Loucy (cell line): ENCODE measurements at regions not wholly inside any gene's neighbourhood (a gene's known extent, or its start where the extent isn't known, plus 50 kb on each side); places are given as distances from the start of the nearest gene placed in this dataset.

ENCODE experiments used
- H2AFZ ChIP-seq: fragments of 200-600 bp; sonication (generic); 2 replicates; pipeline ENCODE4 v1.6.0; 2016; ENCODE audit warnings: antibody characterized with exemption, mild to moderate bottlenecking, low read length, moderate library complexity
- H3F3A ChIP-seq: fragments of 200-600 bp; 2 replicates; pipeline ENCODE4 v1.6.0; 2016; ENCODE audit warnings: antibody characterized with exemption, low read depth, mild to moderate bottlenecking
- H3K27me3 ChIP-seq: fragments of 200-600 bp; sonication (generic); 2 replicates; pipeline ENCODE4 v1.6.1; 2014; ENCODE audit warnings: low read length, mild to moderate bottlenecking; ENCODE audit not compliant: insufficient read depth, poor library complexity, severe bottlenecking
- H3K36me3 ChIP-seq: fragments of 200-600 bp; sonication (generic); 2 replicates; pipeline ENCODE4 v1.6.1; 2016; ENCODE audit warnings: low read length; ENCODE audit not compliant: insufficient read depth
- H3K4me1 ChIP-seq: fragments of 200-600 bp; sonication (generic); 2 replicates; pipeline ENCODE4 v1.5.1; 2014; ENCODE audit warnings: low read length, mild to moderate bottlenecking; ENCODE audit not compliant: insufficient read depth, poor library complexity, severe bottlenecking
- H3K4me2 ChIP-seq: fragments of 200-600 bp; sonication (generic); 2 replicates; pipeline ENCODE4 v1.6.0; 2014; ENCODE audit warnings: antibody characterized with exemption, low read length, low read depth, mild to moderate bottlenecking; ENCODE audit not compliant: poor library complexity, severe bottlenecking
- H3K4me3 ChIP-seq: fragments of 200-600 bp; sonication (generic); 2 replicates; pipeline ENCODE4 v1.5.1; 2014; ENCODE audit warnings: low read length, mild to moderate bottlenecking, mixed read lengths; ENCODE audit not compliant: poor library complexity, severe bottlenecking
- H3K79me2 ChIP-seq: fragments of 200-600 bp; sonication (generic); 2 replicates; pipeline ENCODE4 v1.6.1; 2014; ENCODE audit warnings: low read length; ENCODE audit not compliant: insufficient read depth
- H3K9ac ChIP-seq: fragments of 200-600 bp; sonication (generic); 2 replicates; pipeline ENCODE4 v1.6.0; 2014; ENCODE audit warnings: mild to moderate bottlenecking, low read depth, low read length, moderate library complexity; ENCODE audit not compliant: poor library complexity, severe bottlenecking
- H3K9me2 ChIP-seq: fragments of 200-600 bp; sonication (generic); replicated peaks from 2 replicates; pipeline ENCODE4 v1.6.1; 2016; ENCODE audit warnings: low read depth, low read length, mixed read lengths
- H3K9me3 ChIP-seq: fragments of 200-600 bp; sonication (generic); 2 replicates; pipeline ENCODE4 v1.6.1; 2014; ENCODE audit warnings: mild to moderate bottlenecking, antibody characterized with exemption, low read length, low read depth; ENCODE audit not compliant: insufficient read depth
- H4K20me1 ChIP-seq: fragments of 200-600 bp; sonication (generic); 2 replicates; pipeline ENCODE4 v1.6.0; 2014; ENCODE audit warnings: antibody characterized with exemption, low read length, mild to moderate bottlenecking; ENCODE audit not compliant: insufficient read depth, poor library complexity, severe bottlenecking
- EZH2phosphoT487 ChIP-seq: fragments of 200-600 bp; IDR thresholded peaks from 2 replicates; pipeline ENCODE4 v1.6.1; 2018; ENCODE audit warnings: antibody characterized with exemption, mild to moderate bottlenecking, moderate library complexity, borderline replicate concordance
- TF ChIP-seq, protein P1 (sequence below): fragments of 200-600 bp; sonication (generic); conservative IDR thresholded peaks from 2 replicates; pipeline ENCODE4 v1.5.1; 2014; ENCODE audit warnings: mild to moderate bottlenecking, antibody characterized with exemption, low read length

DNA sequence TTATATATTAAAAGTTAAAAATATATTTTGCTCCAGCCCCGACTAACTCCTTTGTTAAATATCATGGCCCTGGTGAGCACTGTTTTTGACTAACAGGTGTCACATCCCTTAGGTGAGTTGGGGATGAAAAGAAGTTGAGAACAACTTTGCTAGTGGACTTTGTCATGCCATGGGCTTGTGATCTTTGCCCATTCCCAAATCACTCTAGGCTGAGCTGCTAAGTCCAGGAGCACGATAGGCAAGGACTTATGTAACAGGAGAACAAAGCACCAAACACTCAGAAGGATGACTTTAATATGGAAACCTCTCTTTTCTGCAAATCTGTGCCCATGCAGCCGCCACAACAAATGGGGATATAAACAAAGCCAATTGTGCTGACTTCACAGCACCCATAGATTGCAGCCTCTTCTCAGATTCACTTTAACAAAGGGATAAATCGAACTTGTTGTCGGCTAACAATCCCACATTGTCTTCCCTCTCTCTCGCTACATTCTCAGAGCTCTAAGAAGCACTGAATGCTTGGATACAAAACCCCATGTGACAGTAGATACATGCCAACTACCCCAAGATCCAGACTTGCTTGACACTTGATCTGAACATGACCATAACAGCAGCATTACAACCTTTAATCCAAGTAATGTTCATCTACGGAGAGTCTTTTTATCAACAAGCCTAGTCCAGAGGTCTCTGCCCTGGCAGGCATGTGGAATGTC, 86.8 kb upstream of the CD180 start:
- Histone ChIP-seq H2AFZ (no peak overlapping the region), H3K9me2 (no peaks in the 10 kb centered on the region), H3K79me2 (no peaks in the 10 kb centered on the region), H3K4me1 (no peaks in the 10 kb centered on the region), H3K27me3 (no peaks in the 10 kb centered on the region), H3K4me3 (no peak overlapping the region), H3K4me2 (no peak overlapping the region), H3K9ac (no peak overlapping the region), H3F3A (no peaks in the 10 kb centered on the region), H3K9me3 (no peaks in the 10 kb centered on the region; the same call in 1 of the 2 replicates), H3K36me3 (no peaks in the 10 kb centered on the region), H4K20me1 (no peaks in the 10 kb centered on the region)
- TF ChIP-seq, protein P1, sequence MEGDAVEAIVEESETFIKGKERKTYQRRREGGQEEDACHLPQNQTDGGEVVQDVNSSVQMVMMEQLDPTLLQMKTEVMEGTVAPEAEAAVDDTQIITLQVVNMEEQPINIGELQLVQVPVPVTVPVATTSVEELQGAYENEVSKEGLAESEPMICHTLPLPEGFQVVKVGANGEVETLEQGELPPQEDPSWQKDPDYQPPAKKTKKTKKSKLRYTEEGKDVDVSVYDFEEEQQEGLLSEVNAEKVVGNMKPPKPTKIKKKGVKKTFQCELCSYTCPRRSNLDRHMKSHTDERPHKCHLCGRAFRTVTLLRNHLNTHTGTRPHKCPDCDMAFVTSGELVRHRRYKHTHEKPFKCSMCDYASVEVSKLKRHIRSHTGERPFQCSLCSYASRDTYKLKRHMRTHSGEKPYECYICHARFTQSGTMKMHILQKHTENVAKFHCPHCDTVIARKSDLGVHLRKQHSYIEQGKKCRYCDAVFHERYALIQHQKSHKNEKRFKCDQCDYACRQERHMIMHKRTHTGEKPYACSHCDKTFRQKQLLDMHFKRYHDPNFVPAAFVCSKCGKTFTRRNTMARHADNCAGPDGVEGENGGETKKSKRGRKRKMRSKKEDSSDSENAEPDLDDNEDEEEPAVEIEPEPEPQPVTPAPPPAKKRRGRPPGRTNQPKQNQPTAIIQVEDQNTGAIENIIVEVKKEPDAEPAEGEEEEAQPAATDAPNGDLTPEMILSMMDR: no peak
- TF ChIP-seq EZH2phosphoT487: no peak

DNA sequence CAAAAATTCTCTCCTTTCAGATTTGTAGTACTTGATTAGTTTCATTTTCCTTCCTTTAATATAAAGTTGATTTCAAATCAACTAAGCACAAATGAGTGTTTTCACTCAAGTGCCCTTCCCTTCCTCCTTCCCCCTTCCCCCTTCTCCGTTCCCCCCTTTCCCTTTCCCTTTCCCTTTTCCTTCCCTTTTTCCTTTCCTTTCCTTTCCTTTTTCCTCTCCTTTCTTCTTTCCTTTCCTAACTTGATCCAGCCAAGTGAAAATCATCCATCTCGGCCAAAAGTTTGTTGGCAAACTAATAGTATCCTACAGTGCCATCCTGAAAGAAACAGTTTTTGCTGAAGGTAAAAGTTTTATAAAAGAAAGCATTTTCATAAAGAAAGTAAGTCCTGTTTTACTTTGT, 85.3 kb upstream of the CD180 start:
- Histone ChIP-seq H3K9me2 (no peaks in the 10 kb centered on the region), H2AFZ (no peak overlapping the region), H3F3A (no peaks in the 10 kb centered on the region), H3K4me2 (no peak overlapping the region), H4K20me1 (no peaks in the 10 kb centered on the region), H3K9ac (no peak overlapping the region), H3K9me3 (peaks cover 5% of the 10 kb centered on the region; the same call in 1 of the 2 replicates), H3K4me3 (no peak overlapping the region), H3K79me2 (no peaks in the 10 kb centered on the region), H3K36me3 (no peaks in the 10 kb centered on the region), H3K27me3 (no peaks in the 10 kb centered on the region), H3K4me1 (no peaks in the 10 kb centered on the region)
- TF ChIP-seq, protein P1: no peak
- no peak for TF ChIP-seq EZH2phosphoT487

- Histone ChIP-seq H3K9ac (no peak overlapping the region), H3K4me1 (no peaks in the 10 kb centered on the region), H3K27me3 (no peaks in the 10 kb centered on the region), H3K79me2 (no peaks in the 10 kb centered on the region), H4K20me1 (no peaks in the 10 kb centered on the region), H3K9me3 (peaks cover 8% of the 10 kb centered on the region; the same call in 1 of the 2 replicates), H3F3A (no peaks in the 10 kb centered on the region), H3K9me2 (no peaks in the 10 kb centered on the region), H2AFZ (no peak overlapping the region), H3K36me3 (no peaks in the 10 kb centered on the region), H3K4me3 (no peak overlapping the region), H3K4me2 (no peak overlapping the region)
- TF ChIP-seq, protein P1: no peak
- no peak for TF ChIP-seq EZH2phosphoT487
These were observed 77.2 kb upstream of the CD180 start for GRCh38 chr5:67273689-67274356.
